T47D (cell line): ENCODE measurements at regions not wholly inside any gene's neighbourhood (a gene's known extent, or its start where the extent isn't known, plus 50 kb on each side); places are given as distances from the start of the nearest gene placed in this dataset.

ENCODE experiments used
- DNase-seq, 2 experiments: peaks; one replicate each; pipeline versions ENCODE4 v3.0.0 to v3.0.0-alpha.2; 2011 to 2012; ENCODE audit warnings: low read depth in 1 of 2, low spot score in 1 of 2
- JUND ChIP-seq: IDR thresholded peaks from 2 replicates; pipeline ENCODE4 v1.6.1; 2012; ENCODE audit warnings: low read depth
- in situ Hi-C: cut with HindIII; loops from 2 replicates; pipeline ENCODE4 v1.10.0; 2016; ENCODE audit warnings: low sequenced_read_pairs, low pct_unique_long_range_greater_than_20kb

- no peak for DNase-seq
- in situ Hi-C loops = no loop called here
- no peak for TF ChIP-seq JUND
These were observed 90.8 kb upstream of the TENT5A start for GRCh38 chr6:81843302-81843701.

GRCh38 chr6:81842254-81842653, 89.8 kb upstream of the TENT5A start:
- in situ Hi-C loops = no loop called here
- TF ChIP-seq JUND = no peak
- no peak for DNase-seq

- peak in 1 of 2 experiments; percentile 4 for DNase-seq
- in situ Hi-C loops = no loop called here
- no peak for TF ChIP-seq JUND
These were observed 86.4 kb upstream of the TENT5A start for GRCh38 chr6:81838724-81839426.

- no peak for TF ChIP-seq JUND
- in situ Hi-C loops = no loop called here
- no peak for DNase-seq
These were observed 85.5 kb upstream of the TENT5A start for GRCh38 chr6:81838031-81838430.

DNA sequence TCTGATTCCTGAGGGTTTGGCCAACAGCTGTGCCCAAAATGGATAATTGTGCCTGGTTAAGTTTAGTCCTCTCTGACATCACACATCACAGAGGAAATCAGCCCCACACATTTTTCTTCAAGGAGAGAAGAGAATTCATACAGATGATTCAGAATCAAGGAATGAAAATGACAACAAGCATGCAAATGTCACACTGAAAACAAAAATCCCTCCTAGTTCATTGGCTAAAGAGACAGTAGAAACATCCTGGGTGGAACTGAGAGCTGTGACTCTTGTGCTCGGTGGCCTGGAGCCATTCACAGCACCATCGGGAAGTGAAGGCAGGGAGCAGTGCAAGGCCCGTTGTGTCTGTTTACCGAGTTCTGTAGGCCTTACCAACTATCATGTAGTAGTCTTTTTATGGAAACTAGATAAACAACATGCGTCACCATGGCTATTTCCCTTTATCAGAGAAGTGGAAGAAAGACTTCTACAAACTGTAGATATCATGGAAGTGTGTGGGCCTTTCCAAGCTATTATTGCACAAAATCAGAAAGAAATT, 81.7 kb upstream of the TENT5A start:
- TF ChIP-seq JUND = no peak
- in situ Hi-C loops = no loop called here
- DNase-seq = no peak

DNA sequence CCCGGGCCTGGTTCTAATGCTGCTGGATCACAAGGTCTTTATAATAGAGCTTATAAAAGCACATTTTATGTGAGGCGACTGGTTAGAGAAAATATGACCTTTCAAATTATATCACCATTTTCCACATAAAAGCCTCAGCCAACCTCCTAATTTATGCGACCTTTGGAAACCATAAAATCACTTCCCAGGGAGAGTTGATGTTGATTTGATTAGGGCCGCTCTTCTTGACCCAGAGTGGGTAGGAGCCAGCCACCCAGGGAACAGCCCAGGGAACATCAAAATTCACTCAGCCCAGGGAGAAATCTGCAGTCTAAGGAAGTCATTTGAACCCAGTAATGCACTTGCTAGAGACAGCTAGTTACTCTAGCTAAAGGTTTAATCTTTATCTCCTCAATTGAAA, 79.8 kb upstream of the TENT5A start:
- in situ Hi-C loops = no loop called here
- no peak for DNase-seq
- no peak for TF ChIP-seq JUND

- no peak for TF ChIP-seq JUND
- in situ Hi-C loops = no loop called here
- DNase-seq = no peak
These were observed 78.8 kb upstream of the TENT5A start for GRCh38 chr6:81831274-81831673.

DNA sequence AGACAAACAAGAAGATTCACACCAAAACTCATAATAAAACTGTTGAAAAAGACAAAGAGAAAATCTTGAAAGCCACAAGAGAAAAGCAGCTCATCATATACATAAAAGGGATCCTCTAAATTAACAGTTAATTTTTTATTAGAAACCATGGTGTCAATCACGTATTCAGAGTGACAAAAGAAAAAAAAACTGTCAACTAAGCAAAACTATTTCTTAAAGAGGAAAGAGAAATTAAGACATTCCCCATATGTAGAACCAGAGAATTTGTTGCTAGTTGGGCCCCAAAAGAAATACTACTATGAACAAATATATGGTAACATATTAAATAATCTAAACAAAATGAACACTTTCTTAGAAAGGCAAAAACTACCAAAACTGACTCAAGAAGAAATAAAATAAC, 74.3 kb upstream of the TENT5A start:
- no peak for DNase-seq
- no peak for TF ChIP-seq JUND
- in situ Hi-C loops = no loop called here

DNA sequence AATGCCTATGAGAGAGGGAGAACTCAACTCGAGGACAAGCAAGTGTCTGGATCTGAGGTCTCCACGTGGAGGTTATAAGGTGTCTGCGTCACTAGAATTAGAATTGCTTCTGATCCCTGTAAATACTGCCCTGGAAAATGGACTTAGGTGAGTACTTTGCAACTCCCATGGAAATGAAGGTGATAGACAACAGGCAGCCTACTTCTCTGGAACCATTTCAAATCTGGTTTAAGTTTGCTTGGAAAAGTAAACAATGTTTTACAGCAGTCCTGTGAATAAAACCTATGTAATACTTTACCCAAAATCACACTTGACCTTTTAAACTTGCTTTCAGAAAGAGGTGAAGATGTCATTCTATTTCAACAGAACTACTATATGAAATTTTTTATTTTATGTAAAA, 70.1 kb upstream of the TENT5A start:
- DNase-seq = no peak
- in situ Hi-C loops = no loop called here
- no peak for TF ChIP-seq JUND

DNA sequence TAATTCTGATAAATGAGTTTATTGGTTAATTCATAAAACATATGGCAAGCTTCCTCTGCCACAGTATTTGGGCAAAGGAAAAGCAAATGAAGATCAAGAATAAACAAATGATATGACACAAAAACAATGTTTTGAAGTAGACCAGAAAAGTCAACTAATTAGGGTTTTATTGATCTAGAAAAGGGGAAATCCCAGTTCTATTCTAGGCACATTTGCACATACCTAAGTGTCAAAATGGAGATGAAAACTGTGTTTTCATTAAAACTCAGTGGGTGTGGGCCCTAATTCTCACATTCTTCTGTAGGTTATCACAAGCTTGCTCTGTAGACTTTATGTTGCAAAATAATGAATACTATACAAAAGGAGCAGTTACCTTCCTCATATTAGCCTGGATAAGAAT, 69.0 kb upstream of the TENT5A start:
- in situ Hi-C loops = no loop called here

DNA sequence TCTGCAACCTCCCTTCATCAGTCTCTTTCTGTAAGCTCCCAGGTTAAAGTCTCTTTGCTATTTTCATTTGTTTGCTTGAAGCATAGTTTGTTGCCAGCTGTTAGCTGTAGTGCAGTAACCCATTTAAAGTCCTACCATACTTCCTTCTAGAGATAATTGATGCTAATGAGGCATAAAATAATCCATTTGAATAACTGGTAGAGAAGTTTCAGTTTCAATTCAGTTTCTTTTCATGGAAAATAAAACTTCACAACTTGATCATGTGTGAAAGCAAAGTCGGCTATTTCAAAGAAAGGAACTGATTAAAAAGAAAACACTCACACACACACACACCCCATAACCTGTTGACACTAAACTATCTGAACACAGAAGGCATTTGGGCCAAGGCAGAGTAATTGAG, 68.5 kb upstream of the TENT5A start:
- in situ Hi-C loops = no loop called here
- DNase-seq = no peak
- TF ChIP-seq JUND = no peak

More for the DNA sequence above, 69.0 kb upstream of the TENT5A start:
- no peak for TF ChIP-seq JUND
- no peak for DNase-seq

DNA sequence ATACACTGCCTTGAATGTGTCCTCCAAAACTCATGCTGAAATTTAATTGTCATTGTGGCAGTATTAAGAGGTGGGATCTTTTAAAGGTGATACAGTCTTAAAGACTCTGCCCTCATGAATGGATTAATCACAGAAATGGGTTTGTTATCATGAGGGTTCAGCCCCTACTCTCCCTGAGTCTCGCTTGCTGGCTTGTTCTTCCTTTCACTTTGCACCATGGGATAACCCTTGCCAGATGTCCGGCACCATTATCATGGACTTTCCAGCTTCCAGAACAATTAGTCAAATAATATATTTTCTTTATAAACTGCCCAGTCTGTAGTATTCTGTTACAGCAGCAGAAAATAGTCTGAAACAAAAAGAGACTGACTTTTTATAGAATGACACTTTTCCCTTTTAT, 67.9 kb upstream of the TENT5A start:
- in situ Hi-C loops = no loop called here
- no peak for TF ChIP-seq JUND
- DNase-seq = no peak

GRCh38 chr6:81819767-81820166, 67.3 kb upstream of the TENT5A start:
- in situ Hi-C loops = no loop called here
- no peak for DNase-seq
- no peak for TF ChIP-seq JUND

- DNase-seq = no peak
- TF ChIP-seq JUND = no peak
- in situ Hi-C loops = no loop called here
These were observed 66.5 kb upstream of the TENT5A start for GRCh38 chr6:81818901-81819361.
